GM23338 (cell line): ENCODE measurements at regions not wholly inside any gene's neighbourhood (a gene's known extent, or its start where the extent isn't known, plus 50 kb on each side); places are given as distances from the start of the nearest gene placed in this dataset.

ENCODE experiments used
- ATAC-seq: fragments of 200-7000 bp; cut with Tn5 transposase; 3 replicates; pipeline ENCODE4 v1.9.1; 2020
- DNase-seq: peaks from one replicate; pipeline ENCODE4 v3.0.0-alpha.2; 2015; ENCODE audit warnings: low spot score
- H2AFZ ChIP-seq: fragments of 200-600 bp; sonication (generic); 2 replicates; pipeline ENCODE4 v1.8.0; 2016; ENCODE audit warnings: antibody characterized with exemption, mild to moderate bottlenecking, moderate library complexity
- H3F3A ChIP-seq: fragments of 200-600 bp; sonication (generic); replicated peaks from 2 replicates; pipeline ENCODE4 v1.8.0; 2017; ENCODE audit warnings: antibody characterized with exemption, mixed run types, low read depth
- H3K27ac ChIP-seq: fragments of 200-600 bp; sonication (generic); 2 replicates; pipeline ENCODE4 v1.6.1; 2016; ENCODE audit warnings: low read depth
- H3K27me3 ChIP-seq: fragments of 200-600 bp; sonication (generic); 2 replicates; pipeline ENCODE4 v1.8.0; 2016; ENCODE audit warnings: mild to moderate bottlenecking, mixed run types, moderate library complexity; ENCODE audit not compliant: insufficient read depth
- H3K36me3 ChIP-seq: fragments of 200-600 bp; sonication (generic); 2 replicates; pipeline ENCODE4 v1.8.0; 2016; ENCODE audit warnings: mild to moderate bottlenecking; ENCODE audit not compliant: insufficient read depth
- H3K4me1 ChIP-seq: fragments of 200-600 bp; sonication (generic); 2 replicates; pipeline ENCODE4 v1.8.0; 2016; ENCODE audit warnings: mild to moderate bottlenecking, moderate library complexity; ENCODE audit not compliant: insufficient read depth
- H3K4me2 ChIP-seq: fragments of 200-600 bp; sonication (generic); 2 replicates; pipeline ENCODE4 v1.7.1; 2017; ENCODE audit warnings: mixed run types
- H3K4me3 ChIP-seq: fragments of 200-600 bp; sonication (generic); 2 replicates; pipeline ENCODE4 v1.6.1; 2016; ENCODE audit warnings: mixed run types
- H3K79me2 ChIP-seq: fragments of 200-600 bp; sonication (generic); replicated peaks from 2 replicates; pipeline ENCODE4 v1.8.0; 2017; ENCODE audit warnings: mild to moderate bottlenecking; ENCODE audit not compliant: insufficient read depth
- H3K9me2 ChIP-seq: fragments of 200-600 bp; sonication (generic); 2 replicates; pipeline ENCODE4 v1.8.0; 2017; ENCODE audit not compliant: insufficient read depth
- H4K20me1 ChIP-seq: fragments of 200-600 bp; sonication (generic); replicated peaks from 2 replicates; pipeline ENCODE4 v1.8.0; 2017; ENCODE audit warnings: mild to moderate bottlenecking; ENCODE audit not compliant: insufficient read depth
- H3K27ac Mint-ChIP-seq: 2 replicates; pipeline ENCODE4 v1.8.0; 2020; ENCODE audit warnings: inconsistent platforms, mild to moderate bottlenecking, moderate library complexity, mixed read lengths
- H3K27me3 Mint-ChIP-seq: 3 replicates; pipeline ENCODE4 v1.8.0; 2022; ENCODE audit warnings: low read depth, mild to moderate bottlenecking, moderate library complexity, mixed read lengths, inconsistent platforms; ENCODE audit not compliant: insufficient read depth, poor library complexity
- H3K36me3 Mint-ChIP-seq: 3 replicates; pipeline ENCODE4 v1.8.0; 2021; ENCODE audit warnings: low read depth, mild to moderate bottlenecking, inconsistent platforms, moderate library complexity, mixed read lengths
- H3K4me1 Mint-ChIP-seq: 3 replicates; pipeline ENCODE4 v1.8.0; 2020; ENCODE audit warnings: mild to moderate bottlenecking, inconsistent platforms, mixed read lengths
- H3K4me3 Mint-ChIP-seq: 3 replicates; pipeline ENCODE4 v1.8.0; 2021; ENCODE audit warnings: moderate library complexity, mild to moderate bottlenecking, inconsistent platforms, mixed read lengths
- H3K9me3 Mint-ChIP-seq: 3 replicates; pipeline ENCODE4 v1.8.0; 2020; ENCODE audit warnings: moderate library complexity, mild to moderate bottlenecking, inconsistent platforms, mixed read lengths
- CREB1 ChIP-seq: fragments of 250-450 bp; sonication (Bioruptor Pico); IDR thresholded peaks from 2 replicates; pipeline ENCODE4 v1.5.0; 2020; ENCODE audit warnings: low read depth, mild to moderate bottlenecking, moderate library complexity
- CTCF ChIP-seq, 2 experiments: fragments of 200-600 bp in 1 of 2; sonication (generic) in 1 of 2; conservative IDR thresholded peaks; 2 replicates each; pipeline versions ENCODE4 v1.5.1 to v1.6.1; 2016 to 2017; ENCODE audit warnings: antibody characterized with exemption in 2 of 2, low read depth in 2 of 2, mild to moderate bottlenecking in 2 of 2, moderate library complexity in 1 of 2
- ETS1 ChIP-seq: IDR thresholded peaks from 2 replicates; pipeline ENCODE4 v1.6.1; 2016; ENCODE audit warnings: antibody characterized with exemption
- EZH2 ChIP-seq: fragments of 200-600 bp; sonication (generic); IDR thresholded peaks from one replicate; pipeline ENCODE4 v1.8.0; 2017; ENCODE audit warnings: antibody characterized with exemption, mild to moderate bottlenecking, low read depth; ENCODE audit not compliant: unreplicated experiment
- JUNB ChIP-seq: IDR thresholded peaks from one replicate; pipeline ENCODE4 v1.6.1; 2016; ENCODE audit warnings: antibody characterized with exemption; ENCODE audit not compliant: unreplicated experiment
- NANOG ChIP-seq: IDR thresholded peaks from 2 replicates; pipeline ENCODE4 v1.6.1; 2016; ENCODE audit warnings: antibody characterized with exemption, borderline replicate concordance
- REST ChIP-seq: IDR thresholded peaks from one replicate; pipeline ENCODE4 v1.6.1; 2018; ENCODE audit warnings: antibody characterized with exemption; ENCODE audit not compliant: unreplicated experiment
- ZNF114 ChIP-seq: fragments of 250-450 bp; sonication (Bioruptor Pico); IDR thresholded peaks from 2 replicates; pipeline ENCODE4 v1.5.0; 2020; ENCODE audit warnings: mild to moderate bottlenecking, moderate library complexity
- ZNF331 ChIP-seq: fragments of 250-450 bp; sonication (Bioruptor Pico); IDR thresholded peaks from 2 replicates; pipeline ENCODE4 v1.5.0; 2020; ENCODE audit warnings: low read depth, mild to moderate bottlenecking, moderate library complexity
- ZNF462 ChIP-seq: fragments of 250-450 bp; sonication (Bioruptor Pico); IDR thresholded peaks from 2 replicates; pipeline ENCODE4 v1.5.0; 2020; ENCODE audit warnings: mild to moderate bottlenecking, moderate library complexity

- Histone ChIP-seq H2AFZ (no peak overlapping the region), H3K36me3 (no peaks in the 10 kb centered on the region), H3K4me1 (no peaks in the 10 kb centered on the region), H4K20me1 (no peaks in the 10 kb centered on the region), H3K4me3 (no peak overlapping the region), H3F3A (no peaks in the 10 kb centered on the region), H3K4me2 (no peak overlapping the region), H3K27me3 (no peaks in the 10 kb centered on the region), H3K9me2 (no peaks in the 10 kb centered on the region), H3K79me2 (no peaks in the 10 kb centered on the region), H3K27ac (no peak overlapping the region)
- no peak for ATAC-seq
- Mint-ChIP-seq H3K27ac (no peak overlapping the region), H3K36me3 (peaks cover 7% of the 10 kb centered on the region), H3K4me3 (no peak overlapping the region), H3K9me3 (peaks cover 32% of the 10 kb centered on the region), H3K27me3 (peaks cover 11% of the 10 kb centered on the region), H3K4me1 (peaks cover 2% of the 10 kb centered on the region; the same call in 1 of the 3 replicates)
- no peak for DNase-seq
- TF ChIP-seq NANOG (no peak), ETS1 (no peak), CTCF (conservative IDR thresholded peaks at IDR 0.05; ENCODE audit: low read depth in 2 of 2) (no peak), JUNB (no peak), ZNF114 (CRISPR knock-in tag) (no peak), CREB1 (CRISPR knock-in tag) (no peak), ZNF331 (no peak), REST (no peak), EZH2 (no peak)
Observed at GRCh38 chr12:131403676-131404075, 307.2 kb upstream of the SFSWAP start.

GRCh38 chr12:131404705-131405104 is 306.2 kb upstream of the SFSWAP start:
- peaks cover 41% of the 10 kb centered on the region for H3K9me3 Mint-ChIP-seq
- Histone ChIP-seq H3F3A (no peaks in the 10 kb centered on the region), H3K36me3 (no peaks in the 10 kb centered on the region), H4K20me1 (no peaks in the 10 kb centered on the region), H3K4me1 (no peaks in the 10 kb centered on the region), H2AFZ (no peak overlapping the region), H3K27ac (no peak overlapping the region), H3K4me2 (no peak overlapping the region), H3K79me2 (no peaks in the 10 kb centered on the region), H3K4me3 (no peak overlapping the region), H3K27me3 (no peaks in the 10 kb centered on the region), H3K9me2 (no peaks in the 10 kb centered on the region)
- H3K4me1 Mint-ChIP-seq, result peaks cover 2% of the 10 kb centered on the region; the same call in 1 of the 3 replicates
- ATAC-seq (no peak), DNase-seq (no peak)
- H3K4me3 Mint-ChIP-seq, result no peak overlapping the region
- no peak for TF ChIP-seq CREB1 (CRISPR knock-in tag)
- TF ChIP-seq EZH2, result no peak
- TF ChIP-seq ZNF462 (CRISPR knock-in tag), result no peak
- peaks cover under 1% of the 10 kb centered on the region for H3K36me3 Mint-ChIP-seq
- H3K27ac Mint-ChIP-seq, result no peak overlapping the region
- H3K27me3 Mint-ChIP-seq, result peaks cover 11% of the 10 kb centered on the region
